ENCODE measurements at regions not wholly inside any gene's neighbourhood (a gene's known extent, or its start where the extent isn't known, plus 50 kb on each side); places are given as distances from the start of the nearest gene placed in this dataset.

DNA sequence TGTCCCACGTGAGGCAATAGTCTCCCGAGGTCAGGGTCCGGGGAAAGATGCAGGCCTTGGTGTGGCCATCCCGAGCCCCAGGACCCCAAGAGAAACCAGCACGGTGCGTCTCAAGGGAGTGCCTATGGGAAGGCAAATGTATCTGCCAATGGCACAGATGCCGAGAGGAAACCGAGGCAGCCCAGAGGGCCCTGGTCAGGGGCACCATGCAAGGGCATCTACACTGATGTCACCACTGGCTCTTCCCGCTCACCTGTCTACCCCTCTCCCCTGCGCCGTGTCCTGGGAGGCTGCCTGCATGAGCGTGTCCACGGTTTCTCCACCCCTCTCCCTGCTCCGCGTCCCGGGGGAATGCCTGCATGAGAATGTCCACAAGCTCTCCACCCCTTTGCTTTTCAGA is 1318.8 kb downstream of the TBC1D22A start:
- Histone ChIP-seq H3K27me3 (ENCODE audit: insufficient read depth, poor library complexity, severe bottlenecking) (no peaks in the 10 kb centered on the region), H3K4me3 (replicated peaks; ENCODE audit: insufficient read depth, low read length) (no peak overlapping the region), H3K27ac (replicated peaks) (no peak overlapping the region)
- no peak for DNase-seq (ENCODE audit: low read depth in 1 of 2, low spot score in 1 of 2)
- TF ChIP-seq, protein P1, sequence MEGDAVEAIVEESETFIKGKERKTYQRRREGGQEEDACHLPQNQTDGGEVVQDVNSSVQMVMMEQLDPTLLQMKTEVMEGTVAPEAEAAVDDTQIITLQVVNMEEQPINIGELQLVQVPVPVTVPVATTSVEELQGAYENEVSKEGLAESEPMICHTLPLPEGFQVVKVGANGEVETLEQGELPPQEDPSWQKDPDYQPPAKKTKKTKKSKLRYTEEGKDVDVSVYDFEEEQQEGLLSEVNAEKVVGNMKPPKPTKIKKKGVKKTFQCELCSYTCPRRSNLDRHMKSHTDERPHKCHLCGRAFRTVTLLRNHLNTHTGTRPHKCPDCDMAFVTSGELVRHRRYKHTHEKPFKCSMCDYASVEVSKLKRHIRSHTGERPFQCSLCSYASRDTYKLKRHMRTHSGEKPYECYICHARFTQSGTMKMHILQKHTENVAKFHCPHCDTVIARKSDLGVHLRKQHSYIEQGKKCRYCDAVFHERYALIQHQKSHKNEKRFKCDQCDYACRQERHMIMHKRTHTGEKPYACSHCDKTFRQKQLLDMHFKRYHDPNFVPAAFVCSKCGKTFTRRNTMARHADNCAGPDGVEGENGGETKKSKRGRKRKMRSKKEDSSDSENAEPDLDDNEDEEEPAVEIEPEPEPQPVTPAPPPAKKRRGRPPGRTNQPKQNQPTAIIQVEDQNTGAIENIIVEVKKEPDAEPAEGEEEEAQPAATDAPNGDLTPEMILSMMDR (IDR thresholded peaks at IDR 0.05; ENCODE audit: insufficient read depth, low read length) = no peak
- TF ChIP-seq SPI1 (IDR thresholded peaks at IDR 0.05; ENCODE audit: borderline replicate concordance, low read depth) = no peak

DNA sequence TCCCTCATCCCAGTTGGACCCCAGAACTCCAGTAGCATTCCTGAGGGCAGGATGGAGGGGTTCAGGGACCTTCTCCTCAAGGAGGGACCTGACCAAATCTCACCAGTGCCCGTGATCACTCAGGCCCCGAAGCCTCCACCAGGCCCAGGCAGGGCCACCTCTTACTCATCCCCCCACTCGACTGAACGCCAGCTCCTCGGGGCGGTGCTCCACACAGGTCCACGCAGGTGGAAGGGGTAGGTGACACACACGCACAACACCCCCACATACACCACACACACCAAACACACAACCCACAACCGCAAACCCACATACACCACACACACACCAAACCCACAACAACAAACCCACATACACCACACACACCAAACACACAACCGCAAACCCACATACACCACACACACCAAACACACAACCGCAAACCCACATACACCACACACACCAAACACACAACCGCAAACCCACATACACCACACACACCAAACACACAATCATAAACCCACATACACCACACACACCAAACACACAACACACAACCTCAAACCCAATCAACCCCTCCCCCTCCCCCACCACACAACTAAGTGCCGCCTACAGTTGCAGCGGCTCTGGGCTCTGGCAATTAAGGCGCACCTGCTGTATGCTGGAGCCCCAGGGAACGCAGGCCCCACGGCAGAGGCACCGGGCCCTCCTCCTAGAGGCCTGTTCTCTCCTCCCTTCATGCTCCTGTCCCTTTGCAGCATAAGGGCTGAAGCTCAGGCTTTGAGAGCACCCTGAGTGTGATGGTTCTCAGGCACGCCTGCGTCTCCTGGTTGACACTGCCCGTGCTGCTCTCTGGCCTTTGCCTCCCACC is 1318.1 kb downstream of the TBC1D22A start:
- no peak for DNase-seq (ENCODE audit: low read depth in 1 of 2, low spot score in 1 of 2)
- Histone ChIP-seq H3K27me3 (ENCODE audit: insufficient read depth, poor library complexity, severe bottlenecking) (no peaks in the 10 kb centered on the region), H3K27ac (replicated peaks) (no peak overlapping the region), H3K4me3 (replicated peaks; ENCODE audit: insufficient read depth, low read length) (no peak overlapping the region)
- TF ChIP-seq POLR2AphosphoS5 (IDR thresholded peaks at IDR 0.05; ENCODE audit: low read depth) (no peak), GABPA (IDR thresholded peaks at IDR 0.05; ENCODE audit: low read depth) (no peak), SPI1 (IDR thresholded peaks at IDR 0.05; ENCODE audit: borderline replicate concordance, low read depth) (no peak)
- TF ChIP-seq, protein P1 (IDR thresholded peaks at IDR 0.05; ENCODE audit: insufficient read depth, low read length) = no peak
- TF ChIP-seq, protein P2, sequence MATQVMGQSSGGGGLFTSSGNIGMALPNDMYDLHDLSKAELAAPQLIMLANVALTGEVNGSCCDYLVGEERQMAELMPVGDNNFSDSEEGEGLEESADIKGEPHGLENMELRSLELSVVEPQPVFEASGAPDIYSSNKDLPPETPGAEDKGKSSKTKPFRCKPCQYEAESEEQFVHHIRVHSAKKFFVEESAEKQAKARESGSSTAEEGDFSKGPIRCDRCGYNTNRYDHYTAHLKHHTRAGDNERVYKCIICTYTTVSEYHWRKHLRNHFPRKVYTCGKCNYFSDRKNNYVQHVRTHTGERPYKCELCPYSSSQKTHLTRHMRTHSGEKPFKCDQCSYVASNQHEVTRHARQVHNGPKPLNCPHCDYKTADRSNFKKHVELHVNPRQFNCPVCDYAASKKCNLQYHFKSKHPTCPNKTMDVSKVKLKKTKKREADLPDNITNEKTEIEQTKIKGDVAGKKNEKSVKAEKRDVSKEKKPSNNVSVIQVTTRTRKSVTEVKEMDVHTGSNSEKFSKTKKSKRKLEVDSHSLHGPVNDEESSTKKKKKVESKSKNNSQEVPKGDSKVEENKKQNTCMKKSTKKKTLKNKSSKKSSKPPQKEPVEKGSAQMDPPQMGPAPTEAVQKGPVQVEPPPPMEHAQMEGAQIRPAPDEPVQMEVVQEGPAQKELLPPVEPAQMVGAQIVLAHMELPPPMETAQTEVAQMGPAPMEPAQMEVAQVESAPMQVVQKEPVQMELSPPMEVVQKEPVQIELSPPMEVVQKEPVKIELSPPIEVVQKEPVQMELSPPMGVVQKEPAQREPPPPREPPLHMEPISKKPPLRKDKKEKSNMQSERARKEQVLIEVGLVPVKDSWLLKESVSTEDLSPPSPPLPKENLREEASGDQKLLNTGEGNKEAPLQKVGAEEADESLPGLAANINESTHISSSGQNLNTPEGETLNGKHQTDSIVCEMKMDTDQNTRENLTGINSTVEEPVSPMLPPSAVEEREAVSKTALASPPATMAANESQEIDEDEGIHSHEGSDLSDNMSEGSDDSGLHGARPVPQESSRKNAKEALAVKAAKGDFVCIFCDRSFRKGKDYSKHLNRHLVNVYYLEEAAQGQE (IDR thresholded peaks at IDR 0.05; ENCODE audit: insufficient replicate concordance, low read depth) = no peak

DNA sequence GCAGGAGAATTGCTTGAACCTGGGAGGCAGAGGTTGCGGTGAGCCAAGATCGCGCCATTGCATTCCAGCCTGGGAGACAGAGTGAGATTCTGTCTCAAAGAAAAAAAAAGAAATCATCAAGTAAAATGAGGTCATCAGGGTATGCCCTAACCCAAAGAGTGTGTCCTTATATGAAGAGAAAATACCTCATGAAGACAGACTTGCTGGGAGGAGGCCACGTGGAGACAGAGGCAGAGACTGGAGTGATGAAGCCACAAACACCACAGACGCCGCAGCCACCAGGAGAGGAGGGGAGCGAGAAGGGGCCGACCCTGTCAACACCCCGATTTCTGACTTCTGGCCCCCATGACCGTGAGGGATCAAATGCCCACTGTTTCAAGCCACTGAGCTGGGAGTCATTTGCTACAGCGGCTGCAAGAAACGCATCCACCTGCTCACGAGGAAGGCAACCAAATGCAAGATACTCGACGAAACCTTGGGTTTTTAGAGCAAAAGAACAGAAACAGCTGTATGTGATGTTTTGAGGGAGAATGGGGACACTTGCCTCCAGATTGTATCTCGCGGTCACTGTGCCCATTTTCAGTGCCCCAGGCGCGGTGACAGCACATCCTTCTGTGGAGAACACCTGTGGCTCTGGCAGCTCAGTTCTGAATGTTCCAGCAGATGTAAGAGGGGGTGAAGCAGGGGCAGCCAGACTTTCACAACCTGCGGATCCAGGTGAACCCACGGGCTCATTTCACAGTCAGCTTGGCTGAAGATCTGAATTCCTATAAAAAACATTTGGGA is 1317.2 kb downstream of the TBC1D22A start:
- DNase-seq (ENCODE audit: low read depth in 1 of 2, low spot score in 1 of 2) = no peak
- Histone ChIP-seq H3K27me3 (ENCODE audit: insufficient read depth, poor library complexity, severe bottlenecking) (no peaks in the 10 kb centered on the region), H3K4me3 (replicated peaks; ENCODE audit: insufficient read depth, low read length) (no peak overlapping the region), H3K27ac (replicated peaks) (no peak overlapping the region)
- TF ChIP-seq SPI1 (IDR thresholded peaks at IDR 0.05; ENCODE audit: borderline replicate concordance, low read depth) (no peak), POLR2AphosphoS5 (IDR thresholded peaks at IDR 0.05; ENCODE audit: low read depth) (no peak), GABPA (IDR thresholded peaks at IDR 0.05; ENCODE audit: low read depth) (no peak)
- TF ChIP-seq, protein P2 (IDR thresholded peaks at IDR 0.05; ENCODE audit: insufficient replicate concordance, low read depth) = no peak
- TF ChIP-seq, protein P1 (IDR thresholded peaks at IDR 0.05; ENCODE audit: insufficient read depth, low read length) = no peak

All from HL-60 (cell line).